IMR-90 (cell line): ENCODE measurements at regions not wholly inside any gene's neighbourhood (a gene's known extent, or its start where the extent isn't known, plus 50 kb on each side); places are given as distances from the start of the nearest gene placed in this dataset.

Experiments used
- ATAC-seq: fragments of 200-7000 bp; cut with Tn5 transposase; 2 replicates; pipeline ENCODE4 v1.9.1; 2020; ENCODE audit warnings: low read depth, mild to moderate bottlenecking, moderate library complexity
- BruUV-seq: library from RNA; stranded (reverse); fragments of 400-500 nt; replicated peaks from 2 replicates; lab custom pipeline; 2021; lab: Mats Ljungman, UMichigan
- CTCF ChIA-PET: fragments of 300-600 bp; formaldehyde crosslinking; extraction: SDS; loops from one replicate; lab custom pipeline; 2021; ENCODE audit warnings: antibody characterized with exemption; lab: Yijun Ruan, JAX
- POLR2A ChIA-PET: fragments of 300-600 bp; sonication (Branson Sonifier 250); formaldehyde crosslinking; loops from one replicate; lab custom pipeline; 2022; ENCODE audit warnings: antibody characterized with exemption; ENCODE audit not compliant: unreplicated experiment; lab: Charles Lee
- DNase-seq: peaks from one replicate; pipeline ENCODE4 v3.0.0; 2013
- H2AFZ ChIP-seq: replicated peaks from 2 replicates; pipeline ENCODE3; 2013; ENCODE audit warnings: low read length, mild to moderate bottlenecking; ENCODE audit not compliant: poor library complexity
- H2AK5ac ChIP-seq: 2 replicates; pipeline ENCODE4 v1.6.1; 2013; ENCODE audit warnings: low read depth, low read length, inconsistent platforms
- H2AK9ac ChIP-seq: replicated peaks from 2 replicates; pipeline ENCODE3; 2013; ENCODE audit warnings: mild to moderate bottlenecking, low read depth, low read length, moderate library complexity; ENCODE audit not compliant: poor library complexity
- H2BK120ac ChIP-seq: 2 replicates; pipeline ENCODE4 v1.6.1; 2013; ENCODE audit warnings: low read depth, low read length, inconsistent platforms
- H2BK15ac ChIP-seq: 3 replicates; pipeline ENCODE4 v1.6.1; 2013; ENCODE audit warnings: low read depth, low read length, inconsistent platforms
- H2BK20ac ChIP-seq: 2 replicates; pipeline ENCODE4 v1.6.1; 2013; ENCODE audit warnings: low read depth, mild to moderate bottlenecking, inconsistent platforms, low read length, moderate library complexity
- H2BK5ac ChIP-seq: 2 replicates; pipeline ENCODE4 v1.6.1; 2013; ENCODE audit warnings: mild to moderate bottlenecking, low read depth, low read length, inconsistent platforms; ENCODE audit not compliant: poor library complexity, severe bottlenecking
- H3K14ac ChIP-seq: replicated peaks from 2 replicates; pipeline ENCODE4 v1.6.1; 2013; ENCODE audit warnings: low read depth, low read length, inconsistent platforms
- H3K18ac ChIP-seq: 2 replicates; pipeline ENCODE4 v1.6.1; 2013; ENCODE audit warnings: low read depth, low read length, control low read depth
- H3K23ac ChIP-seq: 2 replicates; pipeline ENCODE4 v1.6.1; 2013; ENCODE audit warnings: low read depth, low read length, inconsistent platforms
- H3K27ac ChIP-seq: 2 replicates; pipeline ENCODE4 v1.5.1; 2013; ENCODE audit warnings: mild to moderate bottlenecking, control low read depth, low read length; ENCODE audit not compliant: insufficient read depth
- H3K27me3 ChIP-seq: 2 replicates; pipeline ENCODE4 v1.6.1; 2013; ENCODE audit warnings: low read length; ENCODE audit not compliant: control insufficient read depth, insufficient read depth
- H3K36me3 ChIP-seq: 2 replicates; pipeline ENCODE4 v1.6.1; 2013; ENCODE audit warnings: low read length, mixed read lengths; ENCODE audit not compliant: control insufficient read depth, insufficient read depth
- H3K4ac ChIP-seq: 2 replicates; pipeline ENCODE4 v1.6.1; 2013; ENCODE audit warnings: low read depth, low read length, inconsistent platforms
- H3K4me1 ChIP-seq: 2 replicates; pipeline ENCODE4 v1.6.1; 2013; ENCODE audit warnings: low read length, mixed read lengths; ENCODE audit not compliant: control insufficient read depth, insufficient read depth
- H3K4me2 ChIP-seq: 2 replicates; pipeline ENCODE4 v1.6.1; 2013; ENCODE audit warnings: low read depth, mild to moderate bottlenecking, control low read depth, low read length, moderate library complexity
- H3K4me3 ChIP-seq: 2 replicates; pipeline ENCODE4 v1.5.1; 2013; ENCODE audit warnings: low read depth, mild to moderate bottlenecking, control low read depth, low read length, moderate library complexity; ENCODE audit not compliant: insufficient read depth
- H3K56ac ChIP-seq: 2 replicates; pipeline ENCODE4 v1.6.1; 2013; ENCODE audit warnings: low read length, inconsistent platforms; ENCODE audit not compliant: insufficient read depth; ENCODE audit errors: extremely low read depth
- H3K79me1 ChIP-seq, 2 experiments: 2 replicates each; pipeline ENCODE4 v1.6.1; 2013; ENCODE audit warnings: low read length in 2 of 2, inconsistent platforms in 1 of 2, low read depth in 1 of 2
- H3K9ac ChIP-seq: 2 replicates; pipeline ENCODE4 v1.6.1; 2013; ENCODE audit warnings: low read depth, low read length, control low read depth
- H3K9me1 ChIP-seq: 2 replicates; pipeline ENCODE4 v1.6.1; 2013; ENCODE audit warnings: low read length, inconsistent platforms; ENCODE audit not compliant: insufficient read depth
- H3K9me3 ChIP-seq: 2 replicates; pipeline ENCODE4 v1.6.1; 2013; ENCODE audit warnings: low read length; ENCODE audit not compliant: control insufficient read depth, insufficient read depth
- H4K20me1 ChIP-seq: 2 replicates; pipeline ENCODE4 v1.6.1; 2013; ENCODE audit warnings: low read length, inconsistent platforms; ENCODE audit not compliant: insufficient read depth
- H4K5ac ChIP-seq: 2 replicates; pipeline ENCODE4 v1.6.1; 2013; ENCODE audit warnings: mild to moderate bottlenecking, low read depth, low read length, control low read depth
- H4K8ac ChIP-seq, 2 experiments: 2 replicates each; pipeline ENCODE4 v1.6.1; 2013; ENCODE audit warnings: low read depth in 2 of 2, low read length in 2 of 2, control low read depth in 1 of 2, inconsistent platforms in 1 of 2
- H4K91ac ChIP-seq: 2 replicates; pipeline ENCODE4 v1.6.1; 2013; ENCODE audit warnings: low read depth, low read length, inconsistent platforms; ENCODE audit not compliant: insufficient read depth
- BHLHE40 ChIP-seq: fragments of 150-350 bp; IDR thresholded peaks from 2 replicates; pipeline ENCODE4 v1.6.1; 2016; ENCODE audit warnings: mild to moderate bottlenecking, low read depth, low read length
- CHD1 ChIP-seq: IDR thresholded peaks from 2 replicates; pipeline ENCODE4 v1.6.1; 2012; ENCODE audit warnings: low read depth, low read length, improper control_type of control experiment
- ELK1 ChIP-seq: fragments of 150-350 bp; IDR thresholded peaks from 2 replicates; pipeline ENCODE4 v1.6.1; 2016; ENCODE audit warnings: low read depth, mild to moderate bottlenecking, low read length, moderate library complexity, borderline replicate concordance
- MXI1 ChIP-seq: IDR thresholded peaks from 2 replicates; pipeline ENCODE4 v1.6.1; 2012; ENCODE audit warnings: low read depth, mild to moderate bottlenecking, low read length, moderate library complexity, borderline replicate concordance
- NFE2L2 ChIP-seq: fragments of 150-350 bp; IDR thresholded peaks from 2 replicates; pipeline ENCODE4 v1.6.1; 2016; ENCODE audit warnings: low read depth, mild to moderate bottlenecking, low read length
- WGBS, 2 experiments: methylation state at CpG; one replicate each; pipeline versions ENCODE4 v1.1.5 to v1.1.7; 2013; ENCODE audit warnings: missing lambda C conversion rate in 2 of 2; ENCODE audit not compliant: insufficient read length in 1 of 2; ENCODE audit errors: extremely low coverage in 2 of 2; 5-methylcytosine and 5-hydroxymethylcytosine counted together
- dilution Hi-C: fragments of 300-500 bp; cut with HindIII; formaldehyde crosslinking; loops from one replicate; pipeline ENCODE4 v1.14.3; 2018; ENCODE audit warnings: low sequenced_read_pairs; ENCODE audit not compliant: unreplicated experiment
- in situ Hi-C: fragments of 300-500 bp; cut with MboI; formaldehyde crosslinking; loops from 3 replicates; pipeline ENCODE4 v1.14.3; 2019; ENCODE audit warnings: low sequenced_read_pairs, inconsistent platforms, mixed read lengths
- intact Hi-C: fragments of 100-400 bp; cut with micrococcal nuclease; formaldehyde crosslinking; loops from 2 replicates; pipeline ENCODE4 v1.10.0; 2022
- TF ChIP-seq, protein P1 (sequence below): conservative IDR thresholded peaks from 2 replicates; pipeline ENCODE4 v1.5.1; 2012; ENCODE audit warnings: mild to moderate bottlenecking, low read depth, low read length, improper control_type of control experiment
- TF ChIP-seq, protein P2 (sequence below): fragments of 150-350 bp; IDR thresholded peaks from 2 replicates; pipeline ENCODE4 v1.6.1; 2017; ENCODE audit warnings: mild to moderate bottlenecking, antibody characterized with exemption, low read length, low read depth

- DNase-seq, result no peak
- no peak overlapping the region for H2AK5ac ChIP-seq
- TF ChIP-seq, protein P1, sequence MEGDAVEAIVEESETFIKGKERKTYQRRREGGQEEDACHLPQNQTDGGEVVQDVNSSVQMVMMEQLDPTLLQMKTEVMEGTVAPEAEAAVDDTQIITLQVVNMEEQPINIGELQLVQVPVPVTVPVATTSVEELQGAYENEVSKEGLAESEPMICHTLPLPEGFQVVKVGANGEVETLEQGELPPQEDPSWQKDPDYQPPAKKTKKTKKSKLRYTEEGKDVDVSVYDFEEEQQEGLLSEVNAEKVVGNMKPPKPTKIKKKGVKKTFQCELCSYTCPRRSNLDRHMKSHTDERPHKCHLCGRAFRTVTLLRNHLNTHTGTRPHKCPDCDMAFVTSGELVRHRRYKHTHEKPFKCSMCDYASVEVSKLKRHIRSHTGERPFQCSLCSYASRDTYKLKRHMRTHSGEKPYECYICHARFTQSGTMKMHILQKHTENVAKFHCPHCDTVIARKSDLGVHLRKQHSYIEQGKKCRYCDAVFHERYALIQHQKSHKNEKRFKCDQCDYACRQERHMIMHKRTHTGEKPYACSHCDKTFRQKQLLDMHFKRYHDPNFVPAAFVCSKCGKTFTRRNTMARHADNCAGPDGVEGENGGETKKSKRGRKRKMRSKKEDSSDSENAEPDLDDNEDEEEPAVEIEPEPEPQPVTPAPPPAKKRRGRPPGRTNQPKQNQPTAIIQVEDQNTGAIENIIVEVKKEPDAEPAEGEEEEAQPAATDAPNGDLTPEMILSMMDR, result no peak
- TF ChIP-seq NFE2L2 (no peak), MXI1 (no peak), ELK1 (no peak), BHLHE40 (no peak), CHD1 (no peak)
- TF ChIP-seq, protein P2, sequence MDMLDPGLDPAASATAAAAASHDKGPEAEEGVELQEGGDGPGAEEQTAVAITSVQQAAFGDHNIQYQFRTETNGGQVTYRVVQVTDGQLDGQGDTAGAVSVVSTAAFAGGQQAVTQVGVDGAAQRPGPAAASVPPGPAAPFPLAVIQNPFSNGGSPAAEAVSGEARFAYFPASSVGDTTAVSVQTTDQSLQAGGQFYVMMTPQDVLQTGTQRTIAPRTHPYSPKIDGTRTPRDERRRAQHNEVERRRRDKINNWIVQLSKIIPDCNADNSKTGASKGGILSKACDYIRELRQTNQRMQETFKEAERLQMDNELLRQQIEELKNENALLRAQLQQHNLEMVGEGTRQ, result no peak
- no peak overlapping the region for H4K8ac ChIP-seq
- no peak overlapping the region for H3K14ac ChIP-seq
- dilution Hi-C loops (no loop called here), intact Hi-C loops (no loop called here), in situ Hi-C loops (no loop called here)
- H2BK5ac ChIP-seq, result no peak overlapping the region
- no peaks in the 10 kb centered on the region for H4K20me1 ChIP-seq
- H3K36me3 ChIP-seq, result no peaks in the 10 kb centered on the region
- H3K4ac ChIP-seq, result no peak overlapping the region
- H3K4me2 ChIP-seq, result no peak overlapping the region
- ChIA-PET POLR2A (no interaction called here), CTCF (no interaction called here)
- H3K18ac ChIP-seq, result no peak overlapping the region
- no peak overlapping the region for H4K5ac ChIP-seq
- no peak overlapping the region for H2BK15ac ChIP-seq
- H4K91ac ChIP-seq, result no peak overlapping the region
- H3K23ac ChIP-seq, result no peak overlapping the region
- WGBS, 2 experiments, result no CpG with 5 or more reads among the region's 2 CpGs
- no peaks in the 10 kb centered on the region for H3K27me3 ChIP-seq
- H3K9me3 ChIP-seq, result no peaks in the 10 kb centered on the region
- no peak overlapping the region for H2BK20ac ChIP-seq
- H3K9ac ChIP-seq, result no peak overlapping the region
- no peak for ATAC-seq
- no peaks in the 10 kb centered on the region for H3K9me1 ChIP-seq
- no peak overlapping the region for H3K56ac ChIP-seq
- no peak overlapping the region for H2BK120ac ChIP-seq
- no peaks in the 10 kb centered on the region for H3K4me1 ChIP-seq
- H3K4me3 ChIP-seq, result no peak overlapping the region
- no peak overlapping the region for H3K27ac ChIP-seq
- H2AFZ ChIP-seq, result no peak overlapping the region
- no TSS peak for BruUV-seq
- no peak overlapping the region for H2AK9ac ChIP-seq
- no peaks in the 10 kb centered on the region for H3K79me1 ChIP-seq
These were observed 49.9 kb upstream of the AHR start for GRCh38 chr7:17248527-17248926.
